ENCODE measurements at regions not wholly inside any gene's neighbourhood (a gene's known extent, or its start where the extent isn't known, plus 50 kb on each side); places are given as distances from the start of the nearest gene placed in this dataset.
"Not testable (repeated sequence)": the region's sequence is repeated elsewhere in the genome, so short reads cannot be mapped to it uniquely, and the experiment has no call there.

GRCh38 chr4:111334361-111334760, 711.5 kb upstream of the PITX2 start:
- H3K36me3 ChIP-seq (ENCODE audit: insufficient read depth, low read length): no peaks in the 10 kb centered on the region
- H3K9ac ChIP-seq (ENCODE audit: low read depth, low read length): no peak overlapping the region
- H3K4me2 ChIP-seq (ENCODE audit: insufficient read depth, low read length): no peak overlapping the region
- no peaks in the 10 kb centered on the region for H3K9me3 ChIP-seq (ENCODE audit: insufficient read depth, low read length, severe bottlenecking)
- H3K4me3 ChIP-seq (ENCODE audit: low read depth in 1 of 2, low read length in 2 of 2): no peak overlapping the region
- no peaks in the 10 kb centered on the region for H4K20me1 ChIP-seq (ENCODE audit: insufficient read depth, low read length)
- no peaks in the 10 kb centered on the region for H3K4me1 ChIP-seq (ENCODE audit: insufficient read depth, low read length)
- no peaks in the 10 kb centered on the region for H3K79me2 ChIP-seq (ENCODE audit: insufficient read depth, low read length)
- ATAC-seq (ENCODE audit: insufficient read depth, low read depth): no peak
- no peak overlapping the region for H3K27ac ChIP-seq (ENCODE audit: low read length)
- H3K27me3 ChIP-seq (ENCODE audit: insufficient read depth, low read length, poor library complexity): no peaks in the 10 kb centered on the region
- no peak for DNase-seq
- H2AFZ ChIP-seq (ENCODE audit: low read depth, low read length): no peak overlapping the region
- TF ChIP-seq EZH2 (IDR thresholded peaks at IDR 0.05; ENCODE audit: borderline replicate concordance, low read depth, low read length, severe bottlenecking) (no peak), CTCF (IDR thresholded peaks at IDR 0.05; ENCODE audit: borderline replicate concordance, extremely low read depth, low read length, poor library complexity, severe bottlenecking) (no peak)

GRCh38 chr4:111337186-111337876, 714.5 kb upstream of the PITX2 start:
- not testable (repeated sequence) for DNase-seq; ATAC-seq (ENCODE audit: insufficient read depth, low read depth); H3K79me2 ChIP-seq (ENCODE audit: insufficient read depth, low read length); H3K9me3 ChIP-seq (ENCODE audit: insufficient read depth, low read length, severe bottlenecking); H3K4me3 ChIP-seq (ENCODE audit: low read depth in 1 of 2, low read length in 2 of 2); H2AFZ ChIP-seq (ENCODE audit: low read depth, low read length); H3K27ac ChIP-seq (ENCODE audit: low read length); H3K9ac ChIP-seq (ENCODE audit: low read depth, low read length); H3K4me2 ChIP-seq (ENCODE audit: insufficient read depth, low read length); H3K36me3 ChIP-seq (ENCODE audit: insufficient read depth, low read length); H3K27me3 ChIP-seq (ENCODE audit: insufficient read depth, low read length, poor library complexity); H4K20me1 ChIP-seq (ENCODE audit: insufficient read depth, low read length); H3K4me1 ChIP-seq (ENCODE audit: insufficient read depth, low read length)

- no peak for DNase-seq
- Histone ChIP-seq H3K4me1 (ENCODE audit: insufficient read depth, low read length) (no peaks in the 10 kb centered on the region), H3K27me3 (ENCODE audit: insufficient read depth, low read length, poor library complexity) (no peaks in the 10 kb centered on the region), H3K9me3 (ENCODE audit: insufficient read depth, low read length, severe bottlenecking) (no peaks in the 10 kb centered on the region), H3K36me3 (ENCODE audit: insufficient read depth, low read length) (no peaks in the 10 kb centered on the region), H3K27ac (ENCODE audit: low read length) (no peak overlapping the region), H4K20me1 (ENCODE audit: insufficient read depth, low read length) (no peaks in the 10 kb centered on the region), H3K79me2 (ENCODE audit: insufficient read depth, low read length) (no peaks in the 10 kb centered on the region), H2AFZ (ENCODE audit: low read depth, low read length) (no peak overlapping the region), H3K4me3 (ENCODE audit: low read depth in 1 of 2, low read length in 2 of 2) (no peak overlapping the region), H3K9ac (ENCODE audit: low read depth, low read length) (no peak overlapping the region), H3K4me2 (ENCODE audit: insufficient read depth, low read length) (no peak overlapping the region)
- TF ChIP-seq EZH2 (IDR thresholded peaks at IDR 0.05; ENCODE audit: borderline replicate concordance, low read depth, low read length, severe bottlenecking) (no peak), CTCF (IDR thresholded peaks at IDR 0.05; ENCODE audit: borderline replicate concordance, extremely low read depth, low read length, poor library complexity, severe bottlenecking) (no peak)
- no peak for ATAC-seq (ENCODE audit: insufficient read depth, low read depth)
Measured at GRCh38 chr4:111359602-111360001, 736.7 kb upstream of the PITX2 start.

GRCh38 chr4:111360906-111361305, 738.0 kb upstream of the PITX2 start:
- no peak for DNase-seq

More at GRCh38 chr4:111360906-111361305, 738.0 kb upstream of the PITX2 start:
- Histone ChIP-seq H3K4me1 (ENCODE audit: insufficient read depth, low read length) (no peaks in the 10 kb centered on the region), H3K9ac (ENCODE audit: low read depth, low read length) (no peak overlapping the region), H3K4me2 (ENCODE audit: insufficient read depth, low read length) (no peak overlapping the region), H3K4me3 (ENCODE audit: low read depth in 1 of 2, low read length in 2 of 2) (no peak overlapping the region), H4K20me1 (ENCODE audit: insufficient read depth, low read length) (no peaks in the 10 kb centered on the region), H3K79me2 (ENCODE audit: insufficient read depth, low read length) (no peaks in the 10 kb centered on the region), H3K27ac (ENCODE audit: low read length) (no peak overlapping the region), H2AFZ (ENCODE audit: low read depth, low read length) (no peak overlapping the region), H3K9me3 (ENCODE audit: insufficient read depth, low read length, severe bottlenecking) (no peaks in the 10 kb centered on the region), H3K27me3 (ENCODE audit: insufficient read depth, low read length, poor library complexity) (no peaks in the 10 kb centered on the region), H3K36me3 (ENCODE audit: insufficient read depth, low read length) (no peaks in the 10 kb centered on the region)
- ATAC-seq (ENCODE audit: insufficient read depth, low read depth): no peak
- no peak for TF ChIP-seq CTCF (IDR thresholded peaks at IDR 0.05; ENCODE audit: borderline replicate concordance, extremely low read depth, low read length, poor library complexity, severe bottlenecking)
- no peak for TF ChIP-seq EZH2 (IDR thresholded peaks at IDR 0.05; ENCODE audit: borderline replicate concordance, low read depth, low read length, severe bottlenecking)

All from DND-41 (cell line).